ENCODE measurements at regions not wholly inside any gene's neighbourhood (a gene's known extent, or its start where the extent isn't known, plus 50 kb on each side); places are given as distances from the start of the nearest gene placed in this dataset.

- Mint-ChIP-seq H3K9me3 (ENCODE audit: unreplicated experiment) (no peaks in the 10 kb centered on the region), H3K27ac (ENCODE audit: unreplicated experiment) (no peak overlapping the region), H3K27me3 (ENCODE audit: insufficient read depth, unreplicated experiment) (peaks cover 3% of the 10 kb centered on the region), H3K4me3 (ENCODE audit: unreplicated experiment) (no peak overlapping the region), H3K36me3 (ENCODE audit: insufficient read depth, unreplicated experiment) (no peaks in the 10 kb centered on the region), H3K4me1 (ENCODE audit: low read depth, unreplicated experiment) (no peaks in the 10 kb centered on the region)
- H3K4me1 ChIP-seq, result no peaks in the 10 kb centered on the region
- no peak overlapping the region for H3K4me3 ChIP-seq (ENCODE audit: low read depth, low read length)
- intact Hi-C loops (cut with micrococcal nuclease; ENCODE audit: unreplicated experiment), result no loop called here
- POLR2A ChIA-PET, result no interaction called here
- no peak for TF ChIP-seq CTCF (IDR thresholded peaks at IDR 0.05; ENCODE audit: insufficient read depth in 1 of 2, low read depth in 1 of 2, low read length in 1 of 2, severe bottlenecking in 1 of 2, unreplicated experiment in 1 of 2)
- DNase-seq, result no peak
- no TSS peak for BruUV-seq (replicated peaks)
- CTCF ChIA-PET, result no interaction called here
- H3K9me3 ChIP-seq, result no peaks in the 10 kb centered on the region
- H3K36me3 ChIP-seq (ENCODE audit: control insufficient read depth, insufficient read depth, low read length), result no peaks in the 10 kb centered on the region
- H3K27me3 ChIP-seq (replicated peaks; ENCODE audit: control insufficient read depth, insufficient read depth, low read length), result no peaks in the 10 kb centered on the region
Observed at GRCh38 chr4:167802463-167803212, 289.7 kb upstream of the ANXA10 start.

DNA sequence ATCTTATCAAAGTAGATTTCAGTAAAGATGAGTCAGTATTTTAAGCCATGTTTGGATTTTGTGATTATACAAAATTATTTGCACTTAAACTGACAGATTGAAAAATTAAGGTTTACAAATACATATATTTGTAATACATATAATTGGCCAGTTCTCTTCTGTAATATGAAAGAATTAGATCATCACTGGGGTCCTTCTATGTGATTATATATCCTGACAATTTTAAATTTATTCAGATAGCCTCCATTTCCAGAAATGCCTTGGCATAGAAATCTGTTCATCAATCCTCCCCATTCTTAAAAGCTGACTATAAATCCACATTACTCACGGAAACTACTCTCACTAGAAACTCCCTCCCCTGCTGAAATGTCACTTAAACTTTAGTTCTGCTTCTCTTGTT is 280.4 kb upstream of the ANXA10 start:
- Histone ChIP-seq H3K4me3 (ENCODE audit: low read depth, low read length) (no peak overlapping the region), H3K27me3 (replicated peaks; ENCODE audit: control insufficient read depth, insufficient read depth, low read length) (no peaks in the 10 kb centered on the region), H3K9me3 (no peaks in the 10 kb centered on the region), H3K4me1 (no peaks in the 10 kb centered on the region), H3K36me3 (ENCODE audit: control insufficient read depth, insufficient read depth, low read length) (no peaks in the 10 kb centered on the region)
- no TSS peak for BruUV-seq (replicated peaks)
- Mint-ChIP-seq H3K4me3 (ENCODE audit: unreplicated experiment) (no peak overlapping the region), H3K36me3 (ENCODE audit: insufficient read depth, unreplicated experiment) (no peaks in the 10 kb centered on the region), H3K27me3 (ENCODE audit: insufficient read depth, unreplicated experiment) (no peaks in the 10 kb centered on the region), H3K4me1 (ENCODE audit: low read depth, unreplicated experiment) (no peaks in the 10 kb centered on the region), H3K9me3 (ENCODE audit: unreplicated experiment) (peaks cover 17% of the 10 kb centered on the region), H3K27ac (ENCODE audit: unreplicated experiment) (no peak overlapping the region)
- POLR2A ChIA-PET, result no interaction called here
- intact Hi-C loops (cut with micrococcal nuclease; ENCODE audit: unreplicated experiment), result no loop called here
- no peak for DNase-seq
- no peak for TF ChIP-seq CTCF (IDR thresholded peaks at IDR 0.05; ENCODE audit: insufficient read depth in 1 of 2, low read depth in 1 of 2, low read length in 1 of 2, severe bottlenecking in 1 of 2, unreplicated experiment in 1 of 2)
- CTCF ChIA-PET, result no interaction called here

GRCh38 chr4:167826281-167826680 is 266.1 kb upstream of the ANXA10 start:
- no peak for DNase-seq
- no peaks in the 10 kb centered on the region for H3K27me3 Mint-ChIP-seq (ENCODE audit: insufficient read depth, unreplicated experiment)
- ChIA-PET CTCF (no interaction called here), POLR2A (no interaction called here)
- no peak for TF ChIP-seq CTCF (IDR thresholded peaks at IDR 0.05; ENCODE audit: insufficient read depth in 1 of 2, low read depth in 1 of 2, low read length in 1 of 2, severe bottlenecking in 1 of 2, unreplicated experiment in 1 of 2)
- intact Hi-C loops (cut with micrococcal nuclease; ENCODE audit: unreplicated experiment), result no loop called here
- Histone ChIP-seq H3K36me3 (ENCODE audit: control insufficient read depth, insufficient read depth, low read length) (no peaks in the 10 kb centered on the region), H3K4me1 (no peaks in the 10 kb centered on the region), H3K9me3 (no peaks in the 10 kb centered on the region), H3K4me3 (ENCODE audit: low read depth, low read length) (no peak overlapping the region), H3K27me3 (replicated peaks; ENCODE audit: control insufficient read depth, insufficient read depth, low read length) (no peaks in the 10 kb centered on the region)
- no peak overlapping the region for H3K27ac Mint-ChIP-seq (ENCODE audit: unreplicated experiment)
- no peaks in the 10 kb centered on the region for H3K9me3 Mint-ChIP-seq (ENCODE audit: unreplicated experiment)
- H3K36me3 Mint-ChIP-seq (ENCODE audit: insufficient read depth, unreplicated experiment), result no peaks in the 10 kb centered on the region
- H3K4me1 Mint-ChIP-seq (ENCODE audit: low read depth, unreplicated experiment), result no peaks in the 10 kb centered on the region
- no TSS peak for BruUV-seq (replicated peaks)
- no peak overlapping the region for H3K4me3 Mint-ChIP-seq (ENCODE audit: unreplicated experiment)

Data from Caco-2 (cell line).